Liver (tissue), 8 donors: ENCODE measurements at regions not wholly inside any gene's neighbourhood (a gene's known extent, or its start where the extent isn't known, plus 50 kb on each side); places are given as distances from the start of the nearest gene placed in this dataset.

Experiments
- DNase-seq: peaks from one replicate; pipeline ENCODE4 v3.0.0-alpha.2; 2017; ENCODE audit warnings: low spot score
- H3K27ac ChIP-seq, 2 donors: one replicate each; pipeline ENCODE4 v1.7.0; 2013; ENCODE audit warnings: inconsistent platforms in 2 of 2, low read length in 2 of 2, control low read depth in 1 of 2, low read depth in 1 of 2, mild to moderate bottlenecking in 1 of 2
- H3K27me3 ChIP-seq, 4 donors: one replicate each; pipeline versions ENCODE4 v1.6.1 to v1.7.0; 2013; ENCODE audit warnings: low read length in 3 of 4, inconsistent platforms in 1 of 4, mild to moderate bottlenecking in 1 of 4, moderate library complexity in 1 of 4; ENCODE audit not compliant: control insufficient read depth in 4 of 4, insufficient read depth in 4 of 4
- H3K36me3 ChIP-seq, 4 donors: one replicate each; pipeline versions ENCODE4 v1.6.1 to v1.7.0; 2013; ENCODE audit warnings: low read length in 3 of 4, mild to moderate bottlenecking in 3 of 4, low read depth in 1 of 4, moderate library complexity in 1 of 4; ENCODE audit not compliant: control insufficient read depth in 4 of 4, insufficient read depth in 3 of 4
- H3K4me1 ChIP-seq, 4 donors: one replicate each; pipeline versions ENCODE4 v1.6.1 to v1.7.0; 2013; ENCODE audit warnings: low read length in 3 of 4, mild to moderate bottlenecking in 3 of 4, moderate library complexity in 1 of 4; ENCODE audit not compliant: control insufficient read depth in 4 of 4, insufficient read depth in 4 of 4
- H3K4me3 ChIP-seq, 3 donors: one replicate each; pipeline versions ENCODE4 v1.6.1 to v1.7.0; 2013; ENCODE audit warnings: low read length in 3 of 3, control low read depth in 1 of 3, low read depth in 1 of 3, mild to moderate bottlenecking in 1 of 3
- H3K9ac ChIP-seq, 2 donors: one replicate each; pipeline ENCODE4 v1.7.0; 2013; ENCODE audit warnings: low read length in 2 of 2, mild to moderate bottlenecking in 2 of 2, moderate library complexity in 2 of 2, control low read depth in 1 of 2, low read depth in 1 of 2
- H3K9me3 ChIP-seq, 4 donors: one replicate each; pipeline versions ENCODE4 v1.6.1 to v1.7.0; 2013; ENCODE audit warnings: low read length in 3 of 4; ENCODE audit not compliant: control insufficient read depth in 4 of 4
- ATF3 ChIP-seq: IDR thresholded peaks from 2 replicates; pipeline ENCODE4 v1.6.1; 2016; ENCODE audit warnings: antibody characterized with exemption
- CTCF ChIP-seq: fragments of 150-350 bp; IDR thresholded peaks from 2 replicates; pipeline ENCODE4 v1.5.1; 2017; ENCODE audit warnings: improper control_type of control experiment, low read depth, low read length; ENCODE audit not compliant: missing input control
- EGR1 ChIP-seq, 2 donors: IDR thresholded peaks; 2 replicates each; pipeline ENCODE4 v1.6.1; 2016 to 2018; ENCODE audit warnings: antibody characterized with exemption in 2 of 2, low read depth in 2 of 2
- FOXA1 ChIP-seq: IDR thresholded peaks from 2 replicates; pipeline ENCODE4 v1.6.1; 2016; ENCODE audit warnings: antibody characterized with exemption
- FOXA2 ChIP-seq: IDR thresholded peaks from 2 replicates; pipeline ENCODE4 v1.6.1; 2016; ENCODE audit warnings: antibody characterized with exemption
- GABPA ChIP-seq, 2 donors: IDR thresholded peaks in 1 of 2; conservative IDR thresholded peaks in 1 of 2; 2 replicates each; pipeline ENCODE4 v1.6.1; 2016; ENCODE audit warnings: antibody characterized with exemption in 2 of 2, mild to moderate bottlenecking in 1 of 2, moderate library complexity in 1 of 2
- HNF4A ChIP-seq, 2 donors: conservative IDR thresholded peaks; 2 replicates each; pipeline ENCODE4 v1.6.1; 2016; ENCODE audit warnings: antibody characterized with exemption in 2 of 2, mild to moderate bottlenecking in 2 of 2
- HNF4G ChIP-seq: IDR thresholded peaks from 2 replicates; pipeline ENCODE4 v1.6.1; 2016; ENCODE audit warnings: antibody characterized with exemption
- NR2F2 ChIP-seq: IDR thresholded peaks from 2 replicates; pipeline ENCODE4 v1.6.1; 2016; ENCODE audit warnings: antibody characterized with exemption
- RAD21 ChIP-seq, 2 donors: IDR thresholded peaks; 2 replicates each; pipeline ENCODE4 v1.6.1; 2016; ENCODE audit warnings: antibody characterized with exemption in 2 of 2, mild to moderate bottlenecking in 2 of 2
- REST ChIP-seq: IDR thresholded peaks from 2 replicates; pipeline ENCODE4 v1.6.1; 2016; ENCODE audit warnings: antibody characterized with exemption, mild to moderate bottlenecking
- RXRA ChIP-seq, 2 donors: IDR thresholded peaks; 2 replicates each; pipeline ENCODE4 v1.6.1; 2017 to 2018; ENCODE audit warnings: antibody characterized with exemption in 2 of 2, mild to moderate bottlenecking in 1 of 2
- SP1 ChIP-seq: IDR thresholded peaks from 2 replicates; pipeline ENCODE4 v1.6.1; 2018; ENCODE audit warnings: antibody characterized with exemption, mild to moderate bottlenecking
- TAF1 ChIP-seq: conservative IDR thresholded peaks from 2 replicates; pipeline ENCODE4 v1.6.1; 2016; ENCODE audit warnings: antibody characterized with exemption, mild to moderate bottlenecking
- YY1 ChIP-seq: IDR thresholded peaks from 2 replicates; pipeline ENCODE4 v1.6.1; 2016; ENCODE audit warnings: antibody characterized with exemption, mild to moderate bottlenecking
- ZBTB33 ChIP-seq: IDR thresholded peaks from 2 replicates; pipeline ENCODE4 v1.6.1; 2016; ENCODE audit warnings: antibody characterized with exemption
- WGBS: extraction: QIAGEN DNeasy Blood & Tissue Kit; methylation state at CpG from one replicate; pipeline ENCODE4 v1.1.7; 2013; 5-methylcytosine and 5-hydroxymethylcytosine counted together
- donor health status: healthy.
- donor health status: healthy.
- donor health status: healthy.
- donor health status: healthy.
- donor health status: healthy.

GRCh38 chr10:36492590-36493515 lies 632.5 kb upstream of the ANKRD30A start:
- TF ChIP-seq RXRA (IDR thresholded peaks at IDR 0.05) (no peak), FOXA2 (no peak), ZBTB33 (no peak), FOXA1 (no peak), REST (no peak), ATF3 (no peak), HNF4G (no peak), NR2F2 (no peak), EGR1 (IDR thresholded peaks at IDR 0.05; ENCODE audit: low read depth in 2 of 2) (no peak), GABPA (IDR thresholded peaks at IDR 0.05 in 1 of 2, conservative IDR thresholded peaks at IDR 0.05 in 1 of 2) (no peak), RAD21 (IDR thresholded peaks at IDR 0.05) (no peak), HNF4A (conservative IDR thresholded peaks at IDR 0.05) (no peak), TAF1 (no peak), SP1 (no peak), YY1 (no peak), CTCF (no peak)
- Histone ChIP-seq H3K4me1 (no peaks in the 10 kb centered on the region), H3K9ac (no peak overlapping the region), H3K27ac (no peak overlapping the region), H3K9me3 (no peaks in the 10 kb centered on the region), H3K27me3 (no peaks in the 10 kb centered on the region), H3K4me3 (no peak overlapping the region), H3K36me3 (no peaks in the 10 kb centered on the region)
- DNase-seq: no peak
- 77% methylated on average over 4 of the region's 4 CpGs for WGBS
